ENCODE measurements at regions not wholly inside any gene's neighbourhood (a gene's known extent, or its start where the extent isn't known, plus 50 kb on each side); places are given as distances from the start of the nearest gene placed in this dataset.
A peak's percentile ranks its signal among the peaks of the same experiment; 100 is the strongest.
"Not testable (repeated sequence)": the region's sequence is repeated elsewhere in the genome, so short reads cannot be mapped to it uniquely, and the experiment has no call there.

DNA sequence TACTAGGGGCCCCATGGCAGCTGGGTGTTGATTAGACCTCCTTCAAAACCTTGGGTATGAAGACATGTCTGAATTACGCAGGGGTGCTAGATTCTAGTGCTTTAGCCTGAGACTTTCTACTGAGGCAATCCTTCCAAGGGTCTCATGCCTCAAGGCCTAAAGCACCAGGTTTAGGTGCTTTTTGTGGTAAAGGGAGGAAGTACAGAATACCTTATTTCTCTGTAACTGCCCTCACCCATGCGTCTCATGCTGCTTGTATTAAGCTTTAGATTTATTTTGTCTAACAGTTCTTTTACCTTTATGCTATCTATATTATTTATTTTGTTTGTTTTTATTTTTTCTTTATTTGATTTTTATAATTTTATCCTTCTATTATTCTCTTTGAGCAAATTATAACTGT is 190.2 kb upstream of the GK2 start:
- in situ Hi-C loops (cut with HindIII; ENCODE audit: low pct_unique_long_range_greater_than_20kb, low sequenced_read_pairs), result no loop called here
- DNase-seq (ENCODE audit: low read depth, low spot score), result no peak

DNA sequence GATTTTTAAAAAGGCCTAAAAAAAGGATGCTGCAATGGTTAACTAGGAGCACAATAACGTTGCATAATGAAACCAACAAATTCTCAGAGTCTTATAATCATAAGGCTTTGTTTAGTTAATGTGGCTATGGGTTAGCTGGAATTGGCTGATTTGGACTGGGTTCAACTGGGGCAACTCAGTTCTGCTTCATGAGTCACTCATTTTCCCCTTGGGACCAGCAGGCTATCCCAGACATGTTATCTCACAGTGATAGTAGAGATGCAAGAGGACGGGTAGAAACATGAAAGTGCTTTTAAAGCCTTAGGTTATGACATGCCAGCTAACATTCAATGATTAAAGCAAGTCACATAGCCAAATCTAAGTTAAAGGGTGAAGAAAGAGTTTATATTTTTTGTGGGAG is 189.2 kb upstream of the GK2 start:
- in situ Hi-C loops (cut with HindIII; ENCODE audit: low pct_unique_long_range_greater_than_20kb, low sequenced_read_pairs), result no loop called here
- DNase-seq (ENCODE audit: low read depth, low spot score), result no peak

DNA sequence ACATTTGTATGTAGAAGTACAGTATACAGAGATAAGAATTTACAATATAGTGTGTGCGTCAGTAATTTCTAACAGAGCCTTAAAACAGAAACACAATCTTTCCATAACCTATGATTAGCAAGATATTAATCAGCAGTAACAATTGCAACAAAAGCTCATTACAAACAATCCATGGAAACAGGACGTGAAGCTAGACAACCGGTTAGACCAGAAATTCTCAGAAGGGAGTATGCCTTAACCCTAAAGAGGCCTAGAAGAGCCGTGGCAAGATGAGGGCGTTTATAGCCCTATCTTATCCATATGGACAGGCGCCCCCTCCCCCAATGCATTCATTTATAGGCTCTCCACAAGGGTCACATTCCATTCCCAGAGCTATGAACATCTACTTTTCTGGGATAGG is 184.2 kb upstream of the GK2 start:
- DNase-seq (ENCODE audit: low read depth, low spot score); in situ Hi-C loops (cut with HindIII; ENCODE audit: low pct_unique_long_range_greater_than_20kb, low sequenced_read_pairs): not testable (repeated sequence)

DNA sequence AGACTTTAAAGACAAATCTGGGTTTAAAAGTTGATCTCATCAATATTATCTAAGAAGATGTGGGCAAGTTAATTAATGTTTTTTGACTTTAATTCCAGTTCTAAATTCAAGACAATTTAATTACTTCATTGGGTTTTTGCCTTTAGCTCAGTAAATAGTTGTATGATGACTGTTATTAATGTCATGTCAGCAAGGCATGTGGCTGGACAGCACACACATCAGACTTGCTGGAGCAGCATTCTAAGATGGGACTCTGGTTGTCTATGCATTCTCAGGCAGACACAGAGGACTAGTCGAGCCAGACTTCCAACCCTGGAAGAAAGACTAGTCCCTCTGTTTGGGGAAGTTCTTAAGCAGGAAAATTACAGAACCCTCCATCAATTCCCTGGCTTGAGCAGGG is 180.7 kb upstream of the GK2 start:
- no peak for DNase-seq (ENCODE audit: low read depth, low spot score)
- in situ Hi-C loops (cut with HindIII; ENCODE audit: low pct_unique_long_range_greater_than_20kb, low sequenced_read_pairs), result no loop called here

DNA sequence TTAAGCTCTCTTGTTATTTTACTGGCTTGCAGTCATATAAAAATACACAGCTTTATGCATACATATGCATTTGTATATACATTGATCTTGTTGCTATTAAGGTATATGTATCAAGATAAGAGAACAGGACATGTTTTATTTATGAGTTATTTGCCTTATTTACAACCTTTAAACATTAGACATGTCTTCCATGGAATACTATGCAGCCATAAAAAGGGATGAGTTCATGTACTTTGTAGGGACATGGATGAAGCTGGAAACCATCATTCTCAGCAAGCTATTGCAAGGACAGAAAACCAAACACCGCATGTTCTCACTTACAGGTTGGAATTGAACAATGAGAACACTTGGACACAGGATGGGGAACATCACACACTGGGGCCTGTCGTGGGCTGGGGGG is 179.2 kb upstream of the GK2 start:
- DNase-seq (ENCODE audit: low read depth, low spot score); in situ Hi-C loops (cut with HindIII; ENCODE audit: low pct_unique_long_range_greater_than_20kb, low sequenced_read_pairs): not testable (repeated sequence)

DNA sequence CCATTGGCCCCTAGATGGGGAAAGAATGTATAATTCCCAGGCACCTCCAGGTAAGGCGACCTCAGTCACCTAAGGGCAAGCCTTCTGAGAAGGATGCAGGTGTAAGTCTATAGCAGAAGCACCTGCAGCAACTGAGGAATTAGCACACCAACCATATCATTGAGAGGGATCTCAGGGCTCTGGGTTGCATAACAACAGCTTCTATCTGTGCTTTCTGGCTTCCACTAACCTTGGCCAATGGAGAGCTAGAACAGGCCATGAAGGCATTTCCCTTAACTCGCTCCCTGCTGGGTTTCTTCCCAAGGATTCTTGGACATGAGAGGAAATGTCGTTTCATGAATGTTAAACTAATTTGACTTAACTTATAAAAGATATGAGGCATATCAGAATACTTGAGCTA is 177.8 kb upstream of the GK2 start:
- in situ Hi-C loops (cut with HindIII; ENCODE audit: low pct_unique_long_range_greater_than_20kb, low sequenced_read_pairs), result no loop called here
- no peak for DNase-seq (ENCODE audit: low read depth, low spot score)

DNA sequence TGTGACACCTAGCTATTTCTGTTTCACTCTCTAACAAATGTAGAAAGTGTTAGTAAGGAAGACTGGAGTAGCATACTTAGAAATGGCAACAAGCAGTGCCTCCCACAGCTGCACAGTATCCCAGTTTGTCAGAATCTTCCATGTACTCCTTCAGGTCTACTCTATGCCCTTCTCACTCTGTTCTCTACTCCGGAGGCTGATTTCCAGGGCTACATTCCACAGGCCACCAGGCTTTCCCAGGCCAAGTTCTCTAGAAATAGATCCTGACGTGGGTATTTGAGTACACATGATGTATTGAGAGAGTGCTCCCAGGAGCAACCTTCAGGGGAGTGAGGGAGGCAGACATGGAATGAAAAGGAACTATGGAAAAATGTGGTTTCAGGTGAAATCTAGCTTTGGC is 177.3 kb upstream of the GK2 start:
- in situ Hi-C loops (cut with HindIII; ENCODE audit: low pct_unique_long_range_greater_than_20kb, low sequenced_read_pairs), result no loop called here
- DNase-seq (ENCODE audit: low read depth, low spot score), result no peak

DNA sequence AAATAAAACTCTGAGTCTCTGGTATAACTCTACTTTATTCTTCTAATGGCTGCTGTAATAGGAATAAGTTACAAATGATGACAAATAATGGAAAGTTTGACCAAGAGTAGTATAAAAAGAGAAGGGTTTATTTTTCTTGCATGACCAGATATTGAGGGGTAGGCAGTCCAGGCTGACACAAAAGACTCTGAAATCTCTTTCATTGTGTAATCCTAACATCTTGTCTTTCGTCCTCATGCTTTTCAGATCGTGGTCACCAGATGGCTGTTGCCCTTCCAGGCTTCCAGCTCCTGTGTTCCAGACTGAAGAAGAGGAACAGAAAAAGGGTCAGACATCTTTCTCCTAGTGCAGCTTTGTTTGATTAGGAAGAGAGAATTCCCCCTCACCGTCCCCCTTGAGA is 176.9 kb upstream of the GK2 start:
- in situ Hi-C loops (cut with HindIII; ENCODE audit: low pct_unique_long_range_greater_than_20kb, low sequenced_read_pairs), result no loop called here
- no peak for DNase-seq (ENCODE audit: low read depth, low spot score)

DNA sequence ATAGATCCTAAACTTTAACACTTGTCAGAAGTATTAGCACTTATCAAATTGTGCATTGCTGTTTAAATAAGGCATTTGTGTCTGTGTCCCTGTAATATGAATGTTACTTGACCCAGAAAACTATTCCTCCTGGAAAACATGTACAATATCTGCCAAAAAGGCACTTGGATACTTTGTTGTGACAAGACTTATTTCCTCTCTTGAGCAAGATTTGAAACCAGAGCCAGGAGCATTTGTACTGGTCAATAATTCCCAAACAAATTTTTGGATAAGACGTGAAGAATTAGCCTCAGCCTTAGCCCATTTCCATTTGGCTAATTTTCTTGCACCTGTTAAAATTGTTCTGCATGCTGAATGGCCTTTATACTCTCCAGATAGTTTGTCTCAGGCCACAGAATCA is 176.3 kb upstream of the GK2 start:
- in situ Hi-C loops (cut with HindIII; ENCODE audit: low pct_unique_long_range_greater_than_20kb, low sequenced_read_pairs), result no loop called here
- DNase-seq (ENCODE audit: low read depth, low spot score), result no peak

DNA sequence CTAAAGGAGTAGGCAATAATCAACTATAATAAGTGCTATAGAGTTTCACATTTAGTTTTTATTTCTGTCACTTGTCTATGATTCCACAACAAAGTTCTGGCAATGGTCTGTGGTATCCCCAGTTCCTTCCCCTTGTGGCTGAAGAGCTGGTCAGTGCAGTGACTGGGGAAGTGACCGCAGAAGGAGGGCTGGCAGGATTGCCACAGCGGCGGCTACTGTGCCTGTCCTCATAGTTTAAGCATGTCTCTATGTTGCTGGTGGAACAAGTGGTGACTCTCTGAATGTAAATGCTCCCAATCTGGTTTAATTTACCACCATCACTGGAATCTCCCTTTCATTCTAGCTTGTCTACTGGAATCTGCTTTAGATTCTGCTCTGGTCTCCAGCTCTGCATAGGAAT is 170.6 kb upstream of the GK2 start:
- DNase-seq (ENCODE audit: low read depth, low spot score), result no peak
- in situ Hi-C loops (cut with HindIII; ENCODE audit: low pct_unique_long_range_greater_than_20kb, low sequenced_read_pairs), result no loop called here

DNA sequence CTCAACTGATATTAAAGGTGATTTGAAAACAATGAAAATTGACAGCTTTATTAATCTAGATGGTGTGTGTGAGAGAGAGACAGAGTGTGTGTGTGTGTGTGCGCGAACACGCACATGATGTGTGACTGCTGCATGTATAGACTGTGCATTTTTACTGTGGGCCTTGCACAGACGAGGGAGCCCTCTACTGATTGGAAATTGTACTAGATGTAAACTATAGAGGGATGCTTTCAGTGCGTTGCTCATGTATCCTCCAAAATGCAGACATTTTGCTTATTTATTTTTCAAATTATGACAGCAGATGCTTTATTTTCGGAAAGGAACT is 168.4 kb upstream of the GK2 start:
- in situ Hi-C loops (cut with HindIII; ENCODE audit: low pct_unique_long_range_greater_than_20kb, low sequenced_read_pairs), result no loop called here
- peak; percentile 46 for DNase-seq (ENCODE audit: low read depth, low spot score)

DNA sequence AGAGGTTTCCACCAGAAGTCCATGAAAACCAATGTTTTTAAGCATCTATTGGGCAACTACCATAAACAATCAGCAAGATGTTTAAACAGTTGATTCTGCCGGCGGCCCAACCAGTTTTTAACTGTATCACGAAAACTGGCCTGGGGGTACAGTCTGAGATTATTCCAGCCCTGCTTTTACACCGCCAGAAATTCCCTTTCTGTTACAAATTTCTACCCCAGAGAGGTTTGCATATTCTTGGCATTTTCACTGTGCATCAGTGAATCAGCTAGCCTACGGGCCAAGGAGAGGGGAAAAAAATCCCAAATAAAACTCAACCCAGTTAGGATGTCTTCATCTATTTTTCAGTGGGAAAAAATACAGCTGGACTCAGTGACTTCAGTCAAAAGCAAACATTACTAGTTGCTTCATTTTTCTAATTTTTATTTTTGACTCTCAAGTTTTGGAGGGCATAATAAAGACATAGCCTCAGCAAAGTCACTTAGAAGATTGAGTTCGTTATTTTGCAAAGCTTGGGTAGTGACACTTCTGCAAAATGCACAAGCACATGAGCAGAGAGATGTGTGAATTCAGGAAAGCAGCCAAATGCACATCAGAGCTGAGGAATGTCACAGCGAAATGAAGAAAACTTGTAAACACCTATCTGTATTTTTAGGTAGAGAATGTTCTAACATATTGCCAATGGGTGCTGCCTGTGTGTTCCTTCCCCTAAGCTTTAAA is 167.8 kb upstream of the GK2 start:
- DNase-seq (ENCODE audit: low read depth, low spot score), result no peak
- in situ Hi-C loops (cut with HindIII; ENCODE audit: low pct_unique_long_range_greater_than_20kb, low sequenced_read_pairs), result no loop called here

DNA sequence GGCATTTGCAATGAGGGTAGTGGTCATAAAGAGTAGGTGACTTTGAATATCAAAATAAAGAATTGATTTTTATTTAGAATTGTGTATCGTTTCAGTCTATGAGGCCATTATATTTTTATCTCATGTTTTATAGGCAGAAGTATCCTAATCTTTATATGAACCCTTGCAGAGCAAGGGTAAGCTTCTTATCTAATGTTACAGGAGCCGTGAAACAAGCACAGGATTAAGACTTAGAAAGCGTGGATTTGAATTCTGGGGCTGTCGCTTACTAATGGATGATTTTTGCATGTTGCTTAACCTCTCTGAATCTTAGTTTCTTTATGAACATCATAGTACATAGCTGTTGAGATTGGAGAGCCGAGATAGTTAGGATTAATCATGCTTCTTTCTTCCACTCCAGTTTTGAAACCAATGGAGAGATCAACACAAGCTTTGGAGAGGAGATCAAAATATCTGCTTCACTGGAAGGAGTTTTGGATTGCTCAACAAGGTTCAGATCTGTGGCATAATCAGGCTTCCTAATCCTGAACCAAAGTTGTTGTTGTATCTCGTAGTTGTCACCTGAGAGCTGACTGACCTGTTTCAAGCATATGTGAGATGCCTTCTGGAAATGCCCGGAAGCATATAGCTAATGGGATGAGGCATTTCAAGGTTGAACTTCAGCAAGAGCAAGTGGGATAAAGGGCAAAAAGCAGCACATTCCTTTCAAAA is 166.9 kb upstream of the GK2 start:
- in situ Hi-C loops (cut with HindIII; ENCODE audit: low pct_unique_long_range_greater_than_20kb, low sequenced_read_pairs), result no loop called here
- no peak for DNase-seq (ENCODE audit: low read depth, low spot score)

DNA sequence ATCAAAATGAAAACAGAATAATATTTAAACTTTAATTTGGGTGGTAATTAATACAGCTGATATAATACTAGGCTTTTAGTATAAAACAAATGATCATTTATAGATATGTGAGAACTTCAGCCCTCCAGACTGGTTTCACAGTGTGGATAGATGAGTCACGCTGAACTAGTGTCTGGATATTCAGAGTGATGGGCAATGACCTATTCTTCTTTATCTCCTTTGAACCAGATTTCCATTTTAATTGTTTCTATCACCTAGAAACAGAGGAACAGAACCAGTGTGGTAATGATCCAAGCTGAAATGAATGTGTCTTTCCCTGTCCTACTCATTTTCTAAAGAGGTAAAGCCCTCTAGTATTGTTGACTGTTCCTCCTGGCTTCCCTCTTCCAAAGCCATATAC is 155.2 kb upstream of the GK2 start:
- in situ Hi-C loops (cut with HindIII; ENCODE audit: low pct_unique_long_range_greater_than_20kb, low sequenced_read_pairs), result no loop called here
- no peak for DNase-seq (ENCODE audit: low read depth, low spot score)

DNA sequence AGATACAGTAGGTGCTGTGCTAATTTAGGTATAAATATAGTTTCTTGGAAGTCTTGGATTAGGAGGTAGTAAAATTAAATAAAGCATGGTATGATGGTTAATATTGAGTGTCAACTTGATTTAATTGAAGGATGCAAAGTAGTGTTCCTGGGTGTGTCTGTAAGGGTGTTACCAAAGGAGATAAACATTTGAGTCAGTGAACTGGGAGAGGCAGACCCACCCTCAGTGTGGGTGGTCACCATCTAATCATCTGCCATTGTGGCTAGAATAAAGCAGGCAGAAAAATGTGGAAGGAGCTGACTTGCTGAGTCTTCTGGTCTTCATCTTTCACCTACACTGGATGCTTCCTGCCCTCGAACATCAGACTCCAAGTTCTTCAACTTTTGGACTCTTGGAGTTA is 153.7 kb upstream of the GK2 start:
- no peak for DNase-seq (ENCODE audit: low read depth, low spot score)
- in situ Hi-C loops (cut with HindIII; ENCODE audit: low pct_unique_long_range_greater_than_20kb, low sequenced_read_pairs), result no loop called here

DNA sequence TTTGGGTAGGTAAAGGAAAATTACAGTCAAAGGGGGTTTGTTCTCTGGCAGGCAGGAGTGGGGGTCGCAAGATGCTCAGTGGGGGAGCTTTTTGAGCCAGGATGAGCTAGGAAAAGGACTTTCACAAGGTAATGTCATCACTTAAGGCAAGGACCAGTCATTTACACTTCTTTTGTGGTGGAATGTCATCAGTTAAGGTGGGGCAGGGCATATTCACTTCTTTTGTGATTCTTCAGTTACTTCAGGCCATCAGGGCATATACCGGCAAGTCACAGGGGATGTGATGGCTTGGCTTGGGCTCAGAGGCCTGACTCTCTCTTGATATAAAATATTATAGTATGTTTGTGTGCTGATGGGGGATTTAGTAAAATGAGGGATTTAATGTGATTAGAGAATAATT is 151.4 kb upstream of the GK2 start:
- in situ Hi-C loops (cut with HindIII; ENCODE audit: low pct_unique_long_range_greater_than_20kb, low sequenced_read_pairs); DNase-seq (ENCODE audit: low read depth, low spot score): not testable (repeated sequence)

DNA sequence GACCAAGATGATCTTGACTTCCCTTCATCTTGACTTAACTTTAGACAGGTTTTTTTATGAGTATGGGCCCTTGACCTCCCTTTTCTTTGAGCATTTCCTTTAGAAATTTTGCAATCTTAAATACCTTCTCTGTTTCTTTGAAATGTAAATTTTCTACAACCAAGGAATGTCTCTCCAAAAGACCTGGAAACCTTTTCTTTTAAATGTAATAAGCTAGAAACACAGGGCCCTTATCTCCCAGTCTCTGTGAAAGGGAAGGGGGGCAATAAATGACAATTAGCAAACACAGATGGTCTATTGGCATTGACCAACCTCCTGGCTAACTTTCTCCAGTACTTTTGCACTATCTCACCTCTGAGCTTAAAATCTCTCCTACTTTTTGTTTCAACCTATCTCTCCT is 144.3 kb upstream of the GK2 start:
- DNase-seq (ENCODE audit: low read depth, low spot score), result no peak
- in situ Hi-C loops (cut with HindIII; ENCODE audit: low pct_unique_long_range_greater_than_20kb, low sequenced_read_pairs), result no loop called here

DNA sequence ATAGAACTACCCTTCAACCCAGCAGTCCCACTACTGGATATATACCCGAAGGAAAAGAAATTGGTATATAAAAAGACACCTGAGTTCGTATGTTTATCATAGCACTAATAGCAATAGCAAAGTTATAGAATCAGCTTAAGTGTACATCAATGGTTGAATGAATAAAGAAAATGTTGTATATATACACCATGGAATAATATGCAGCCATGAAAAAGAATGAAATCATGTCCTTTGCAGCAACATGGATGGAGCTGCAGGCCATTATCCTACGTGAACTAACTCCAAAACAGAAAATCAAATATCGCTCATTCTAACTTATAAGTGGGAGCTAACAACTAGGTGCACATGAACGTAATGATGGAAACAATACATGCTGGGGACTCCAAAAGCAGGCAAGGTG is 143.5 kb upstream of the GK2 start:
- in situ Hi-C loops (cut with HindIII; ENCODE audit: low pct_unique_long_range_greater_than_20kb, low sequenced_read_pairs), result no loop called here
- DNase-seq (ENCODE audit: low read depth, low spot score), result no peak

DNA sequence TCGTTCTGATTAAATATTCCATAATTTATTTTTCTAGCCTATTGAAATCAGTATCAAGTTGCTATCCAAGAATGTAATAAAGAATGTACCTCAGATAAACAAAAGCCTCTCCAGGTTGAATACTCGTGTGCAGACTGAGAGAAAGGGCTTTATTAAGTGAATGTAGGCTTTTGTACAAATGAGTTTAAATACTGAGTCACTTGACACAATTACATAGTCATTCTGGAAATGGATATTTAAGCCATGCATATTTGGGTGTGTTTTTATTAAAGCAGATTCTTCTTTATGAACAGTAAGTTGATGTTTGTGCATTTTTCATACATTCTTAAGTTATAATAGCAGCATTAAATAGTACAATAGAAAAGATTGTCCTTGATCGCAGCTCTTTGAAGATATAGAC is 139.8 kb upstream of the GK2 start:
- no peak for DNase-seq (ENCODE audit: low read depth, low spot score)

DNA sequence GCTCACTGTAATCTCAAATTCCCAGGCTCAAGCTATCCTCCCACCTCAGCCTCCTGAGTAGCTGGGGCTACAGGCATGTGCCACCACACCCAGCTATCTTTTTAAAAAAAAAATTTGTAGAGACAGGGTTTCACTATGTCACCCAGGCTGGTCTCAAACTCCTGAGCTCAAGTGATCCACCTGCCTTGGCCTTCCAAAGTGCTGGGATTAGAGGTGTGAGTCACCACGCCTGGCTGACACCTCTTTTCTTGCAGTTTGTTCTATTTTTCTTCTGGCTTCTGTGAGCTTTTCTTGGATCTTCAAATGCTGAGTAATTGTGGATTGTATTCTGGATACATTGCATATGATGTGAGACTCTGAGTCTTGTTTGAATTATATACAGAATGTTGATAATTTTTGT is 137.3 kb upstream of the GK2 start:
- in situ Hi-C loops (cut with HindIII; ENCODE audit: low pct_unique_long_range_greater_than_20kb, low sequenced_read_pairs), result not testable (repeated sequence)

More for the DNA sequence above, 139.8 kb upstream of the GK2 start:
- in situ Hi-C loops (cut with HindIII; ENCODE audit: low pct_unique_long_range_greater_than_20kb, low sequenced_read_pairs), result no loop called here

More for the DNA sequence above, 137.3 kb upstream of the GK2 start:
- DNase-seq (ENCODE audit: low read depth, low spot score), result not testable (repeated sequence)
